Pancreas (tissue), 10 donors: ENCODE measurements at regions not wholly inside any gene's neighbourhood (a gene's known extent, or its start where the extent isn't known, plus 50 kb on each side); places are given as distances from the start of the nearest gene placed in this dataset.

Experiments
- ATAC-seq, 4 donors: fragments of 200-7000 bp; cut with Tn5 transposase; one replicate each; pipeline versions ENCODE4 v1.8.0 to v1.9.1; 2020; ENCODE audit warnings: mild to moderate bottlenecking in 4 of 4, moderate library complexity in 4 of 4
- DNase-seq, 6 donors: peaks; one replicate each; pipeline ENCODE4 v3.0.0-alpha.2; 2020
- FAIRE-seq: peaks from 2 replicates; lab custom pipeline; 2012; peaks lifted over from hg19 to GRCh38; lab: Jason Lieb, UNC
- H3K27ac ChIP-seq, 4 donors: fragments of 200-600 bp; sonication (generic); 1 replicate in 3 of 4; 2 replicates in 1 of 4; pipeline versions ENCODE4 v1.5.0 to v1.8.0; 2020
- H3K27me3 ChIP-seq, 4 donors: fragments of 200-600 bp; one replicate each; pipeline ENCODE4 v1.8.0; 2021
- H3K36me3 ChIP-seq, 3 donors: fragments of 200-600 bp; sonication (generic) in 1 of 3; one replicate each; pipeline versions ENCODE4 v1.5.0 to v1.8.0; 2020 to 2021
- H3K4me1 ChIP-seq, 3 donors: fragments of 200-600 bp; one replicate each; pipeline ENCODE4 v1.8.0; 2021
- H3K4me3 ChIP-seq, 4 donors: fragments of 200-600 bp; sonication (generic) in 2 of 4; one replicate each; pipeline versions ENCODE4 v1.5.0 to v1.8.0; 2020 to 2021
- H3K9me3 ChIP-seq, 4 donors: fragments of 200-600 bp; one replicate each; pipeline ENCODE4 v1.8.0; 2021
- CTCF ChIP-seq, 4 donors: fragments of 200-600 bp; sonication (generic) in 3 of 4; IDR thresholded peaks; one replicate each; pipeline versions ENCODE4 v1.5.0 to v1.8.0; 2021; ENCODE audit warnings: antibody characterized with exemption in 4 of 4
- WGBS, 2 donors: extraction: QIAGEN DNeasy Blood & Tissue Kit; methylation state at CpG; one replicate each; pipeline ENCODE4 v1.1.7; 2013; 5-methylcytosine and 5-hydroxymethylcytosine counted together
- intact Hi-C, 3 donors: fragments of 100-400 bp; cut with DNase I; formaldehyde crosslinking; loops; one replicate each; pipeline versions ENCODE4 v1.11.1 to v1.14.2; 2022
- donor health status: healthy with polysubstance abuse.
- donor health status: DM: no; HTN: no; CAD: no; lungs with moderate emphysema.
- donor health status: DM: no; HTN: no; CAD: no.
- donor health status: control.
- donor health status: control.
- donor health status: Bipolar disorder and iron deficiency.
- donor health status: DM: yes; HTN: yes; CAD: no.
- donor health status: DM: no; HTN: no; CAD: no.
- donor health status: DM: no; HTN: no; CAD: no.
- donor health status: DM: yes; HTN: yes; CAD: no.

GRCh38 chr16:51722467-51722866 is 571.4 kb upstream of the SALL1 start:
- no peaks in the 10 kb centered on the region for H3K4me1 ChIP-seq
- DNase-seq (no peak), FAIRE-seq (no peak), ATAC-seq (no peak)
- no peaks in the 10 kb centered on the region for H3K36me3 ChIP-seq
- H3K9me3 ChIP-seq, result no peaks in the 10 kb centered on the region
- intact Hi-C loops, result no loop called here
- H3K4me3 ChIP-seq, result no peak overlapping the region
- TF ChIP-seq CTCF (IDR thresholded peaks at IDR 0.05), result no peak
- H3K27ac ChIP-seq, result no peak overlapping the region
- peaks cover 0 to 5% (median 0%) of the 10 kb centered on the region in 4 donors for H3K27me3 ChIP-seq

- no peak for ATAC-seq
- Histone ChIP-seq H3K27ac (no peak overlapping the region), H3K9me3 (no peaks in the 10 kb centered on the region), H3K4me1 (no peaks in the 10 kb centered on the region), H3K36me3 (no peaks in the 10 kb centered on the region), H3K27me3 (peaks cover 0 to 5% (median 0%) of the 10 kb centered on the region in 4 donors), H3K4me3 (no peak overlapping the region)
- intact Hi-C loops, result no loop called here
- 73 to 76% methylated on average over 3 of the region's 3 CpGs for WGBS, 2 donors
- TF ChIP-seq CTCF (IDR thresholded peaks at IDR 0.05), result no peak
- FAIRE-seq, result no peak
- DNase-seq, result no peak
Measured at GRCh38 chr16:51719376-51719775, 568.3 kb upstream of the SALL1 start.

- Histone ChIP-seq H3K9me3 (no peaks in the 10 kb centered on the region), H3K4me3 (no peak overlapping the region), H3K27me3 (peaks cover 0 to 5% (median 0%) of the 10 kb centered on the region in 4 donors), H3K27ac (no peak overlapping the region), H3K4me1 (no peaks in the 10 kb centered on the region), H3K36me3 (no peaks in the 10 kb centered on the region)
- ATAC-seq, result no peak
- no peak for DNase-seq
- WGBS, 2 donors, result 73 to 74% methylated on average over 1 of the region's 1 CpG
- intact Hi-C loops, result no loop called here
- TF ChIP-seq CTCF (IDR thresholded peaks at IDR 0.05), result no peak
- FAIRE-seq, result no peak
Measured at GRCh38 chr16:51716195-51716594, 565.1 kb upstream of the SALL1 start.

- ATAC-seq, result no peak
- TF ChIP-seq CTCF (IDR thresholded peaks at IDR 0.05), result no peak
- Histone ChIP-seq H3K9me3 (no peaks in the 10 kb centered on the region), H3K36me3 (no peaks in the 10 kb centered on the region), H3K27ac (no peak overlapping the region), H3K4me1 (no peaks in the 10 kb centered on the region), H3K4me3 (no peak overlapping the region), H3K27me3 (no peaks in the 10 kb centered on the region)
- no peak for DNase-seq
- WGBS, 2 donors, result 77 to 86% methylated on average over 2 of the region's 2 CpGs
- no peak for FAIRE-seq
- intact Hi-C loops, result no loop called here
Measured at GRCh38 chr16:51713502-51713901, 562.4 kb upstream of the SALL1 start.

- no peak for TF ChIP-seq CTCF (IDR thresholded peaks at IDR 0.05)
- FAIRE-seq, result no peak
Measured at GRCh38 chr16:51710905-51711563, 560.0 kb upstream of the SALL1 start.

More at GRCh38 chr16:51710905-51711563, 560.0 kb upstream of the SALL1 start:
- intact Hi-C loops, result no loop called here
- Histone ChIP-seq H3K4me1 (no peaks in the 10 kb centered on the region), H3K27me3 (no peaks in the 10 kb centered on the region), H3K9me3 (no peaks in the 10 kb centered on the region), H3K4me3 (no peak overlapping the region), H3K36me3 (no peaks in the 10 kb centered on the region), H3K27ac (no peak overlapping the region)
- ATAC-seq (no peak), DNase-seq (no peak)
- 60 to 79% methylated on average over 2 of the region's 2 CpGs for WGBS, 2 donors
